ENCODE measurements at regions not wholly inside any gene's neighbourhood (a gene's known extent, or its start where the extent isn't known, plus 50 kb on each side); places are given as distances from the start of the nearest gene placed in this dataset.

- ChIA-PET CTCF (no interaction called here), POLR2A (no interaction called here)
- H3K4me3 Mint-ChIP-seq = no peak overlapping the region
- no peaks in the 10 kb centered on the region for H3K9me3 Mint-ChIP-seq
- TF ChIP-seq CTCF (IDR thresholded peaks at IDR 0.05) = no peak
- H3K36me3 Mint-ChIP-seq (ENCODE audit: low read depth) = no peaks in the 10 kb centered on the region
- no peaks in the 10 kb centered on the region for H3K4me1 Mint-ChIP-seq
- no peak overlapping the region for H3K27ac Mint-ChIP-seq
- no peak for ATAC-seq (ENCODE audit: low read depth)
- DNase-seq = no peak
- intact Hi-C loops (cut with micrococcal nuclease) = no loop called here
- no peaks in the 10 kb centered on the region for H3K27me3 Mint-ChIP-seq
Observed at GRCh38 chr3:26550413-26550812, 72.2 kb upstream of the LRRC3B start.

- ChIA-PET POLR2A (no interaction called here), CTCF (no interaction called here)
- no peak overlapping the region for H3K27ac Mint-ChIP-seq
- intact Hi-C loops (cut with micrococcal nuclease) = no loop called here
- ATAC-seq (ENCODE audit: low read depth) = no peak
- TF ChIP-seq CTCF (IDR thresholded peaks at IDR 0.05) = no peak
- no peak overlapping the region for H3K4me3 Mint-ChIP-seq
- no peaks in the 10 kb centered on the region for H3K27me3 Mint-ChIP-seq
- no peaks in the 10 kb centered on the region for H3K4me1 Mint-ChIP-seq
- no peak for DNase-seq
- no peaks in the 10 kb centered on the region for H3K9me3 Mint-ChIP-seq
- no peaks in the 10 kb centered on the region for H3K36me3 Mint-ChIP-seq (ENCODE audit: low read depth)
Observed at GRCh38 chr3:26556637-26557036, 65.9 kb upstream of the LRRC3B start.

- Mint-ChIP-seq H3K27ac (no peak overlapping the region), H3K36me3 (ENCODE audit: low read depth) (no peaks in the 10 kb centered on the region), H3K4me1 (no peaks in the 10 kb centered on the region), H3K27me3 (no peaks in the 10 kb centered on the region), H3K4me3 (no peak overlapping the region), H3K9me3 (no peaks in the 10 kb centered on the region)
- intact Hi-C loops (cut with micrococcal nuclease) = no loop called here
- no peak for DNase-seq
- no peak for TF ChIP-seq CTCF (IDR thresholded peaks at IDR 0.05)
- ATAC-seq (ENCODE audit: low read depth) = no peak
- POLR2A ChIA-PET = no interaction called here
- CTCF ChIA-PET = no interaction called here
Observed at GRCh38 chr3:26558257-26558656, 64.3 kb upstream of the LRRC3B start.

- H3K27me3 Mint-ChIP-seq = no peaks in the 10 kb centered on the region
- CTCF ChIA-PET = no interaction called here
- no peak overlapping the region for H3K4me3 Mint-ChIP-seq
- no peaks in the 10 kb centered on the region for H3K36me3 Mint-ChIP-seq (ENCODE audit: low read depth)
- POLR2A ChIA-PET = no interaction called here
- intact Hi-C loops (cut with micrococcal nuclease) = no loop called here
- H3K9me3 Mint-ChIP-seq = no peaks in the 10 kb centered on the region
- no peaks in the 10 kb centered on the region for H3K4me1 Mint-ChIP-seq
- DNase-seq (no peak), ATAC-seq (ENCODE audit: low read depth) (no peak)
- H3K27ac Mint-ChIP-seq = no peak overlapping the region
- no peak for TF ChIP-seq CTCF (IDR thresholded peaks at IDR 0.05)
Observed at GRCh38 chr3:26559227-26559626, 63.3 kb upstream of the LRRC3B start.

- H3K4me3 Mint-ChIP-seq = no peak overlapping the region
- no peak for DNase-seq
- POLR2A ChIA-PET = no interaction called here
- TF ChIP-seq CTCF (IDR thresholded peaks at IDR 0.05) = no peak
- no peak overlapping the region for H3K27ac Mint-ChIP-seq
- H3K36me3 Mint-ChIP-seq (ENCODE audit: low read depth) = no peaks in the 10 kb centered on the region
- H3K27me3 Mint-ChIP-seq = no peaks in the 10 kb centered on the region
- CTCF ChIA-PET = no interaction called here
- no peaks in the 10 kb centered on the region for H3K9me3 Mint-ChIP-seq
- no peak for ATAC-seq (ENCODE audit: low read depth)
- no peaks in the 10 kb centered on the region for H3K4me1 Mint-ChIP-seq
- intact Hi-C loops (cut with micrococcal nuclease) = no loop called here
Observed at GRCh38 chr3:26560081-26560480, 62.5 kb upstream of the LRRC3B start.

Data from activated B cell treated with CpG ODN at 0.5 μM for 24 hours (primary cell).